ENCODE measurements at regions not wholly inside any gene's neighbourhood (a gene's known extent, or its start where the extent isn't known, plus 50 kb on each side); places are given as distances from the start of the nearest gene placed in this dataset. TPM values are rescaled to one million over a fixed set of nuclear protein-coding genes. Genes with fewer than 3 reads are reported as not detected.

Small RNAs in the stretch of these regions (small RNA-seq; reads per million reads assigned to genes)
- gene RN7SL291P = not detected

Measured in Karpas-422 (cell line).